Activated CD8-positive, alpha-beta T cell treated with anti-CD3 and anti-CD28 coated beads for 36 hours (primary cell): ENCODE measurements at regions not wholly inside any gene's neighbourhood (a gene's known extent, or its start where the extent isn't known, plus 50 kb on each side); places are given as distances from the start of the nearest gene placed in this dataset.

ENCODE experiments used
- ATAC-seq: fragments of 200-7000 bp; cut with Tn5 transposase; one replicate; pipeline ENCODE4 v1.10.0; 2021; ENCODE audit warnings: mild to moderate bottlenecking, moderate library complexity
- CTCF ChIA-PET: fragments of 350-600 bp; sonication (Branson Sonifier 250); formaldehyde crosslinking; loops from one replicate; lab custom pipeline; 2021; ENCODE audit warnings: antibody characterized with exemption; lab: Charles Lee
- POLR2A ChIA-PET: fragments of 350-600 bp; sonication (Branson Sonifier 250); formaldehyde crosslinking; loops from one replicate; lab custom pipeline; 2021; ENCODE audit warnings: antibody characterized with exemption; lab: Charles Lee
- DNase-seq: peaks from one replicate; pipeline ENCODE4 v3.0.0-alpha.2; 2020
- H3K27ac Mint-ChIP-seq: one replicate; pipeline ENCODE4 v1.8.0; 2021; ENCODE audit warnings: mild to moderate bottlenecking, mixed read lengths
- H3K27me3 Mint-ChIP-seq: one replicate; pipeline ENCODE4 v1.8.0; 2021; ENCODE audit warnings: mixed read lengths
- H3K36me3 Mint-ChIP-seq: one replicate; pipeline ENCODE4 v1.8.0; 2021; ENCODE audit warnings: low read depth, mixed read lengths
- H3K4me1 Mint-ChIP-seq: one replicate; pipeline ENCODE4 v1.8.0; 2021; ENCODE audit warnings: low read depth, mixed read lengths
- H3K4me3 Mint-ChIP-seq: one replicate; pipeline ENCODE4 v1.8.0; 2021; ENCODE audit warnings: mild to moderate bottlenecking, moderate library complexity, mixed read lengths
- H3K9me3 Mint-ChIP-seq: one replicate; pipeline ENCODE4 v1.8.0; 2021; ENCODE audit warnings: mixed read lengths
- CTCF ChIP-seq: fragments of 200-600 bp; IDR thresholded peaks from one replicate; pipeline ENCODE4 v1.8.0; 2022; ENCODE audit warnings: antibody characterized with exemption, mild to moderate bottlenecking
- intact Hi-C: fragments of 100-400 bp; cut with micrococcal nuclease; formaldehyde crosslinking; loops from one replicate; pipeline ENCODE4 v1.10.0; 2022

GRCh38 chr3:95717048-95717447 is 1097.3 kb upstream of the EPHA6 start:
- ChIA-PET CTCF (no interaction called here), POLR2A (no interaction called here)
- ATAC-seq (no peak), DNase-seq (no peak)
- Mint-ChIP-seq H3K36me3 (no peaks in the 10 kb centered on the region), H3K4me1 (no peaks in the 10 kb centered on the region), H3K27me3 (no peaks in the 10 kb centered on the region), H3K27ac (no peak overlapping the region), H3K4me3 (no peak overlapping the region), H3K9me3 (no peaks in the 10 kb centered on the region)
- TF ChIP-seq CTCF, result no peak
- intact Hi-C loops, result no loop called here

DNA sequence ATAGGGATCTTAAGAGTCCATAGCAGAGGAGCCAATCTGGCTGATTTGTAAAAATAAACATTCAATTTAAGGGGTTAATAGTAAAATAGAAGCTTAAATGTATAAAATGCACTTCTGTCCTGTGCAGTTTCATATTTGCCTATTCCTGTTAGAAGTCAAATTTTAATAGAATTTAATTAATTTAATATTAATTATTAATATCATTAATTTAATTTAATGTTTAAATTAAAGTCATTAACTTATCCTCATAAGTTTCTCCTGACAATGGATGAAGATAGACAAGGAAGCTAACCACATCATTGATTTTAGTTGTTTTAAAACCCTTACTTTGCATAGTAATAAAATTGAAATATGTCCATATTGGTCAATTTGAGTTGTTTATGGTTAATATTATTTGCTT is 1096.2 kb upstream of the EPHA6 start:
- H3K4me3 Mint-ChIP-seq, result no peak overlapping the region
- ATAC-seq (no peak), DNase-seq (no peak)
- H3K27me3 Mint-ChIP-seq, result no peaks in the 10 kb centered on the region
- ChIA-PET CTCF (no interaction called here), POLR2A (no interaction called here)
- no peaks in the 10 kb centered on the region for H3K9me3 Mint-ChIP-seq
- TF ChIP-seq CTCF, result no peak
- no peaks in the 10 kb centered on the region for H3K36me3 Mint-ChIP-seq
- H3K27ac Mint-ChIP-seq, result no peak overlapping the region
- intact Hi-C loops, result no loop called here
- no peaks in the 10 kb centered on the region for H3K4me1 Mint-ChIP-seq

DNA sequence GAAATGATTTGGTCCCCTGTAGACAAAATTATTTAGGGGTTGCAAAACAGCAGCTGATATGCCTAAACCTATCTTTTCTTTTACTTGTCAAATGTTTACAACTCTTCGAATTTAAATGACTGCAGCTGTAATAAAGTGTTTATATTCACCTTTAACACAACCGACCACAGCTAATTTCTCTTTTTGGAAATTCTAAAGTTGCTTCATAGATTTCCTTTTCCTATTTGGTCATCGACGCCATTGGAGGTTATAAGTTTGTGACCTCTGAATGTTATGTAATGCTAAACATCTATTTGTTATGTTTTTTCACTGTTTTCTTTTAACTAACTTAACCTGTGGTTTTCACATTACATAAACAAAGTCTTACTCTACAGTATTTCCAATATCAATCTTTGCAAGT is 1094.9 kb upstream of the EPHA6 start:
- no peak for TF ChIP-seq CTCF
- no peak overlapping the region for H3K4me3 Mint-ChIP-seq
- no peak overlapping the region for H3K27ac Mint-ChIP-seq
- intact Hi-C loops, result no loop called here
- H3K36me3 Mint-ChIP-seq, result no peaks in the 10 kb centered on the region
- DNase-seq, result no peak
- no peak for ATAC-seq
- no peaks in the 10 kb centered on the region for H3K27me3 Mint-ChIP-seq
- ChIA-PET CTCF (no interaction called here), POLR2A (no interaction called here)
- H3K9me3 Mint-ChIP-seq, result no peaks in the 10 kb centered on the region
- no peaks in the 10 kb centered on the region for H3K4me1 Mint-ChIP-seq

- Mint-ChIP-seq H3K9me3 (no peaks in the 10 kb centered on the region), H3K36me3 (no peaks in the 10 kb centered on the region), H3K27me3 (no peaks in the 10 kb centered on the region), H3K4me3 (no peak overlapping the region), H3K27ac (no peak overlapping the region), H3K4me1 (no peaks in the 10 kb centered on the region)
- intact Hi-C loops, result no loop called here
- DNase-seq (no peak), ATAC-seq (peak; percentile 24)
- no peak for TF ChIP-seq CTCF
- POLR2A ChIA-PET, result no interaction called here
- CTCF ChIA-PET, result no interaction called here
Measured at GRCh38 chr3:95721938-95722337, 1092.5 kb upstream of the EPHA6 start.

DNA sequence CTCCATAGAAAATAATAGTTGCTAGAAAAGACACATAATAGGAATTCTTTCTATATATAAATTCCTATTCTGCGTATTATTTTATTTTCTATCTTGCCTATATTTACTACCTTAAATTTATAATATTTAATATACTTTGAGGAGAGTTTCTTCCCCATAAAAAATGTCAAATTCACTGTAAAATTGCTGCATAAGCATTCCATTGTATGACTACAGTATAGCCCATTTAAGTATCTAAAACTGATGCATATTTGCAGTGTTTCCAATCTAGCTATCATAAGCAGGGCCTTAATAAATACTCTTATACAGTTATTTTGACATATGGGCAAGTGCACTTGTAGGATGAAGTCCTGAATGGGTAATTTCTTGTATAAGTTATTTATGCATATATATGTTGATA is 1088.6 kb upstream of the EPHA6 start:
- intact Hi-C loops, result no loop called here
- ATAC-seq (no peak), DNase-seq (no peak)
- H3K36me3 Mint-ChIP-seq, result no peaks in the 10 kb centered on the region
- CTCF ChIA-PET, result no interaction called here
- no peaks in the 10 kb centered on the region for H3K4me1 Mint-ChIP-seq
- H3K27ac Mint-ChIP-seq, result no peak overlapping the region
- POLR2A ChIA-PET, result no interaction called here
- peaks cover 5% of the 10 kb centered on the region for H3K9me3 Mint-ChIP-seq
- no peaks in the 10 kb centered on the region for H3K27me3 Mint-ChIP-seq
- no peak for TF ChIP-seq CTCF
- H3K4me3 Mint-ChIP-seq, result no peak overlapping the region
